ENCODE measurements at regions not wholly inside any gene's neighbourhood (a gene's known extent, or its start where the extent isn't known, plus 50 kb on each side); places are given as distances from the start of the nearest gene placed in this dataset.

- TF ChIP-seq MYC (IDR thresholded peaks at IDR 0.05; ENCODE audit: low read depth, low read length): no peak
- no peak for TF ChIP-seq POLR2A (IDR thresholded peaks at IDR 0.05; ENCODE audit: extremely low read depth, insufficient read length)
- TF ChIP-seq MAX (IDR thresholded peaks at IDR 0.05; ENCODE audit: low read depth, low read length): no peak
- no peak for TF ChIP-seq CTCF (IDR thresholded peaks at IDR 0.05; ENCODE audit: low read depth, low read length)
- DNase-seq (ENCODE audit: low read depth): no peak
- H3K4me3 ChIP-seq (ENCODE audit: low read depth, low read length): no peak overlapping the region
Measured at GRCh38 chr22:48100685-48101417, 1338.4 kb downstream of the TBC1D22A start.

- DNase-seq (ENCODE audit: low read depth): no peak
- no peak overlapping the region for H3K4me3 ChIP-seq (ENCODE audit: low read depth, low read length)
- TF ChIP-seq MYC (IDR thresholded peaks at IDR 0.05; ENCODE audit: low read depth, low read length): no peak
- no peak for TF ChIP-seq MAX (IDR thresholded peaks at IDR 0.05; ENCODE audit: low read depth, low read length)
- no peak for TF ChIP-seq CTCF (IDR thresholded peaks at IDR 0.05; ENCODE audit: low read depth, low read length)
- no peak for TF ChIP-seq POLR2A (IDR thresholded peaks at IDR 0.05; ENCODE audit: extremely low read depth, insufficient read length)
Measured at GRCh38 chr22:48099671-48100070, 1337.2 kb downstream of the TBC1D22A start.

GRCh38 chr22:48099251-48099650 lies 1336.8 kb downstream of the TBC1D22A start:
- no peak overlapping the region for H3K4me3 ChIP-seq (ENCODE audit: low read depth, low read length)

GRCh38 chr22:48098921-48099245 lies 1336.4 kb downstream of the TBC1D22A start:
- TF ChIP-seq MAX (IDR thresholded peaks at IDR 0.05; ENCODE audit: low read depth, low read length): no peak
- H3K4me3 ChIP-seq (ENCODE audit: low read depth, low read length): no peak overlapping the region
- DNase-seq (ENCODE audit: low read depth): no peak

More at GRCh38 chr22:48099251-48099650, 1336.8 kb downstream of the TBC1D22A start:
- TF ChIP-seq CTCF (IDR thresholded peaks at IDR 0.05; ENCODE audit: low read depth, low read length) (no peak), MAX (IDR thresholded peaks at IDR 0.05; ENCODE audit: low read depth, low read length) (no peak), POLR2A (IDR thresholded peaks at IDR 0.05; ENCODE audit: extremely low read depth, insufficient read length) (no peak), MYC (IDR thresholded peaks at IDR 0.05; ENCODE audit: low read depth, low read length) (no peak)
- DNase-seq (ENCODE audit: low read depth): no peak

- TF ChIP-seq MAX (IDR thresholded peaks at IDR 0.05; ENCODE audit: low read depth, low read length): no peak
- TF ChIP-seq CTCF (IDR thresholded peaks at IDR 0.05; ENCODE audit: low read depth, low read length): no peak
- no peak for TF ChIP-seq POLR2A (IDR thresholded peaks at IDR 0.05; ENCODE audit: extremely low read depth, insufficient read length)
- no peak for TF ChIP-seq MYC (IDR thresholded peaks at IDR 0.05; ENCODE audit: low read depth, low read length)
- H3K4me3 ChIP-seq (ENCODE audit: low read depth, low read length): no peak overlapping the region
- peak; percentile 33 for DNase-seq (ENCODE audit: low read depth)
Measured at GRCh38 chr22:48098243-48098920, 1335.9 kb downstream of the TBC1D22A start.

- no peak overlapping the region for H3K4me3 ChIP-seq (ENCODE audit: low read depth, low read length)
- no peak for DNase-seq (ENCODE audit: low read depth)
- TF ChIP-seq POLR2A (IDR thresholded peaks at IDR 0.05; ENCODE audit: extremely low read depth, insufficient read length) (no peak), MYC (IDR thresholded peaks at IDR 0.05; ENCODE audit: low read depth, low read length) (no peak), MAX (IDR thresholded peaks at IDR 0.05; ENCODE audit: low read depth, low read length) (no peak), CTCF (IDR thresholded peaks at IDR 0.05; ENCODE audit: low read depth, low read length) (no peak)
Measured at GRCh38 chr22:48097723-48098122, 1335.3 kb downstream of the TBC1D22A start.

Data from NB4 (cell line).